IMR-90 (cell line): ENCODE measurements at regions not wholly inside any gene's neighbourhood (a gene's known extent, or its start where the extent isn't known, plus 50 kb on each side); places are given as distances from the start of the nearest gene placed in this dataset.
"Not testable (repeated sequence)": the region's sequence is repeated elsewhere in the genome, so short reads cannot be mapped to it uniquely, and the experiment has no call there.

Source experiments
- ATAC-seq: fragments of 200-7000 bp; cut with Tn5 transposase; 2 replicates; pipeline ENCODE4 v1.9.1; 2020; ENCODE audit warnings: low read depth, mild to moderate bottlenecking, moderate library complexity
- BruUV-seq: library from RNA; stranded (reverse); fragments of 400-500 nt; replicated peaks from 2 replicates; lab custom pipeline; 2021; lab: Mats Ljungman, UMichigan
- CTCF ChIA-PET: fragments of 300-600 bp; formaldehyde crosslinking; extraction: SDS; loops from one replicate; lab custom pipeline; 2021; ENCODE audit warnings: antibody characterized with exemption; lab: Yijun Ruan, JAX
- POLR2A ChIA-PET: fragments of 300-600 bp; sonication (Branson Sonifier 250); formaldehyde crosslinking; loops from one replicate; lab custom pipeline; 2022; ENCODE audit warnings: antibody characterized with exemption; ENCODE audit not compliant: unreplicated experiment; lab: Charles Lee
- DNase-seq: peaks from one replicate; pipeline ENCODE4 v3.0.0; 2013
- H2AFZ ChIP-seq: replicated peaks from 2 replicates; pipeline ENCODE3; 2013; ENCODE audit warnings: low read length, mild to moderate bottlenecking; ENCODE audit not compliant: poor library complexity
- H2AK5ac ChIP-seq: 2 replicates; pipeline ENCODE4 v1.6.1; 2013; ENCODE audit warnings: low read depth, low read length, inconsistent platforms
- H2AK9ac ChIP-seq: replicated peaks from 2 replicates; pipeline ENCODE3; 2013; ENCODE audit warnings: mild to moderate bottlenecking, low read depth, low read length, moderate library complexity; ENCODE audit not compliant: poor library complexity
- H2BK120ac ChIP-seq: 2 replicates; pipeline ENCODE4 v1.6.1; 2013; ENCODE audit warnings: low read depth, low read length, inconsistent platforms
- H2BK15ac ChIP-seq: 3 replicates; pipeline ENCODE4 v1.6.1; 2013; ENCODE audit warnings: low read depth, low read length, inconsistent platforms
- H2BK20ac ChIP-seq: 2 replicates; pipeline ENCODE4 v1.6.1; 2013; ENCODE audit warnings: low read depth, mild to moderate bottlenecking, inconsistent platforms, low read length, moderate library complexity
- H2BK5ac ChIP-seq: 2 replicates; pipeline ENCODE4 v1.6.1; 2013; ENCODE audit warnings: mild to moderate bottlenecking, low read depth, low read length, inconsistent platforms; ENCODE audit not compliant: poor library complexity, severe bottlenecking
- H3K14ac ChIP-seq: replicated peaks from 2 replicates; pipeline ENCODE4 v1.6.1; 2013; ENCODE audit warnings: low read depth, low read length, inconsistent platforms
- H3K18ac ChIP-seq: 2 replicates; pipeline ENCODE4 v1.6.1; 2013; ENCODE audit warnings: low read depth, low read length, control low read depth
- H3K23ac ChIP-seq: 2 replicates; pipeline ENCODE4 v1.6.1; 2013; ENCODE audit warnings: low read depth, low read length, inconsistent platforms
- H3K27ac ChIP-seq: 2 replicates; pipeline ENCODE4 v1.5.1; 2013; ENCODE audit warnings: mild to moderate bottlenecking, control low read depth, low read length; ENCODE audit not compliant: insufficient read depth
- H3K27me3 ChIP-seq: 2 replicates; pipeline ENCODE4 v1.6.1; 2013; ENCODE audit warnings: low read length; ENCODE audit not compliant: control insufficient read depth, insufficient read depth
- H3K36me3 ChIP-seq: 2 replicates; pipeline ENCODE4 v1.6.1; 2013; ENCODE audit warnings: low read length, mixed read lengths; ENCODE audit not compliant: control insufficient read depth, insufficient read depth
- H3K4ac ChIP-seq: 2 replicates; pipeline ENCODE4 v1.6.1; 2013; ENCODE audit warnings: low read depth, low read length, inconsistent platforms
- H3K4me1 ChIP-seq: 2 replicates; pipeline ENCODE4 v1.6.1; 2013; ENCODE audit warnings: low read length, mixed read lengths; ENCODE audit not compliant: control insufficient read depth, insufficient read depth
- H3K4me2 ChIP-seq: 2 replicates; pipeline ENCODE4 v1.6.1; 2013; ENCODE audit warnings: low read depth, mild to moderate bottlenecking, control low read depth, low read length, moderate library complexity
- H3K4me3 ChIP-seq: 2 replicates; pipeline ENCODE4 v1.5.1; 2013; ENCODE audit warnings: low read depth, mild to moderate bottlenecking, control low read depth, low read length, moderate library complexity; ENCODE audit not compliant: insufficient read depth
- H3K56ac ChIP-seq: 2 replicates; pipeline ENCODE4 v1.6.1; 2013; ENCODE audit warnings: low read length, inconsistent platforms; ENCODE audit not compliant: insufficient read depth; ENCODE audit errors: extremely low read depth
- H3K79me1 ChIP-seq, 2 experiments: 2 replicates each; pipeline ENCODE4 v1.6.1; 2013; ENCODE audit warnings: low read length in 2 of 2, inconsistent platforms in 1 of 2, low read depth in 1 of 2
- H3K9ac ChIP-seq: 2 replicates; pipeline ENCODE4 v1.6.1; 2013; ENCODE audit warnings: low read depth, low read length, control low read depth
- H3K9me1 ChIP-seq: 2 replicates; pipeline ENCODE4 v1.6.1; 2013; ENCODE audit warnings: low read length, inconsistent platforms; ENCODE audit not compliant: insufficient read depth
- H3K9me3 ChIP-seq: 2 replicates; pipeline ENCODE4 v1.6.1; 2013; ENCODE audit warnings: low read length; ENCODE audit not compliant: control insufficient read depth, insufficient read depth
- H4K20me1 ChIP-seq: 2 replicates; pipeline ENCODE4 v1.6.1; 2013; ENCODE audit warnings: low read length, inconsistent platforms; ENCODE audit not compliant: insufficient read depth
- H4K5ac ChIP-seq: 2 replicates; pipeline ENCODE4 v1.6.1; 2013; ENCODE audit warnings: mild to moderate bottlenecking, low read depth, low read length, control low read depth
- H4K8ac ChIP-seq, 2 experiments: 2 replicates each; pipeline ENCODE4 v1.6.1; 2013; ENCODE audit warnings: low read depth in 2 of 2, low read length in 2 of 2, control low read depth in 1 of 2, inconsistent platforms in 1 of 2
- H4K91ac ChIP-seq: 2 replicates; pipeline ENCODE4 v1.6.1; 2013; ENCODE audit warnings: low read depth, low read length, inconsistent platforms; ENCODE audit not compliant: insufficient read depth
- CTCF ChIP-seq: conservative IDR thresholded peaks from 2 replicates; pipeline ENCODE4 v1.5.1; 2012; ENCODE audit warnings: mild to moderate bottlenecking, low read depth, low read length, improper control_type of control experiment
- NFE2L2 ChIP-seq: fragments of 150-350 bp; IDR thresholded peaks from 2 replicates; pipeline ENCODE4 v1.6.1; 2016; ENCODE audit warnings: low read depth, mild to moderate bottlenecking, low read length
- RAD21 ChIP-seq: IDR thresholded peaks from 2 replicates; pipeline ENCODE4 v1.6.1; 2012; ENCODE audit warnings: low read length, improper control_type of control experiment
- RFX5 ChIP-seq: IDR thresholded peaks from 2 replicates; pipeline ENCODE4 v1.8.0; 2012; ENCODE audit warnings: low read depth, mild to moderate bottlenecking, low read length, moderate library complexity
- SMC3 ChIP-seq: fragments of 150-350 bp; IDR thresholded peaks from 2 replicates; pipeline ENCODE4 v1.6.1; 2016; ENCODE audit warnings: low read depth, mild to moderate bottlenecking, antibody characterized with exemption, low read length, moderate library complexity
- WGBS, 2 experiments: methylation state at CpG; one replicate each; pipeline versions ENCODE4 v1.1.5 to v1.1.7; 2013; ENCODE audit warnings: missing lambda C conversion rate in 2 of 2; ENCODE audit not compliant: insufficient read length in 1 of 2; ENCODE audit errors: extremely low coverage in 2 of 2; 5-methylcytosine and 5-hydroxymethylcytosine counted together
- dilution Hi-C: fragments of 300-500 bp; cut with HindIII; formaldehyde crosslinking; loops from one replicate; pipeline ENCODE4 v1.14.3; 2018; ENCODE audit warnings: low sequenced_read_pairs; ENCODE audit not compliant: unreplicated experiment
- in situ Hi-C: fragments of 300-500 bp; cut with MboI; formaldehyde crosslinking; loops from 3 replicates; pipeline ENCODE4 v1.14.3; 2019; ENCODE audit warnings: low sequenced_read_pairs, inconsistent platforms, mixed read lengths
- intact Hi-C: fragments of 100-400 bp; cut with micrococcal nuclease; formaldehyde crosslinking; loops from 2 replicates; pipeline ENCODE4 v1.10.0; 2022

GRCh38 chr2:36163520-36164254 is 191.9 kb upstream of the CRIM1 start:
- no peak overlapping the region for H2BK120ac ChIP-seq
- no peak overlapping the region for H2BK15ac ChIP-seq
- H4K91ac ChIP-seq, result no peak overlapping the region
- no peak overlapping the region for H2AK9ac ChIP-seq
- no peak overlapping the region for H3K4me3 ChIP-seq
- no peak overlapping the region for H3K56ac ChIP-seq
- H3K9ac ChIP-seq, result no peak overlapping the region
- no peaks in the 10 kb centered on the region for H3K36me3 ChIP-seq
- intact Hi-C loops (no loop called here), dilution Hi-C loops (no loop called here), in situ Hi-C loops (no loop called here)
- no peaks in the 10 kb centered on the region for H3K79me1 ChIP-seq
- POLR2A ChIA-PET, result no interaction called here
- H2AFZ ChIP-seq, result no peak overlapping the region
- H4K8ac ChIP-seq, result no peak overlapping the region
- no peak overlapping the region for H3K14ac ChIP-seq
- H3K9me1 ChIP-seq, result no peaks in the 10 kb centered on the region
- no peak overlapping the region for H3K27ac ChIP-seq
- TF ChIP-seq RAD21, result no peak
- TF ChIP-seq NFE2L2, result no peak
- no peak for TF ChIP-seq SMC3
- TF ChIP-seq CTCF, result no peak
- TF ChIP-seq RFX5, result no peak
- DNase-seq (no peak), ATAC-seq (no peak)
- H2BK20ac ChIP-seq, result no peak overlapping the region
- no peak overlapping the region for H4K5ac ChIP-seq
- CTCF ChIA-PET, result no interaction called here
- no TSS peak for BruUV-seq
- no peak overlapping the region for H3K4me2 ChIP-seq
- H2BK5ac ChIP-seq, result no peak overlapping the region
- H3K27me3 ChIP-seq, result no peaks in the 10 kb centered on the region
- no peak overlapping the region for H3K18ac ChIP-seq
- no peak overlapping the region for H3K4ac ChIP-seq
- no peaks in the 10 kb centered on the region for H4K20me1 ChIP-seq
- H3K23ac ChIP-seq, result no peak overlapping the region
- H3K9me3 ChIP-seq, result no peaks in the 10 kb centered on the region
- no peaks in the 10 kb centered on the region for H3K4me1 ChIP-seq
- H2AK5ac ChIP-seq, result no peak overlapping the region
- no CpG with 5 or more reads among the region's 3 CpGs for WGBS, 2 experiments

GRCh38 chr2:36157093-36157492 is 198.5 kb upstream of the CRIM1 start:
- H2AK9ac ChIP-seq, BruUV-seq, H4K91ac ChIP-seq, H3K18ac ChIP-seq, H4K20me1 ChIP-seq, H3K4me2 ChIP-seq, H2AK5ac ChIP-seq, H2AFZ ChIP-seq, in situ Hi-C loops, H3K9me3 ChIP-seq, H3K4me1 ChIP-seq, H4K8ac ChIP-seq, ATAC-seq, H4K5ac ChIP-seq, DNase-seq, H3K9ac ChIP-seq, H3K9me1 ChIP-seq, H3K23ac ChIP-seq, POLR2A ChIA-PET, H3K27me3 ChIP-seq, H3K27ac ChIP-seq, CTCF ChIA-PET, H3K36me3 ChIP-seq, H2BK5ac ChIP-seq, H3K4me3 ChIP-seq, H3K79me1 ChIP-seq, H3K4ac ChIP-seq, H2BK120ac ChIP-seq, intact Hi-C loops, H2BK15ac ChIP-seq, dilution Hi-C loops, H3K56ac ChIP-seq, H3K14ac ChIP-seq, H2BK20ac ChIP-seq: not testable (repeated sequence)
- no CpG with 5 or more reads among the region's 1 CpG for WGBS, 2 experiments
